Caco-2 (cell line): ENCODE measurements at regions not wholly inside any gene's neighbourhood (a gene's known extent, or its start where the extent isn't known, plus 50 kb on each side); places are given as distances from the start of the nearest gene placed in this dataset.

Source experiments
- BruUV-seq: library from RNA; stranded (reverse); fragments of 400-500 nt; replicated peaks from 2 replicates; lab custom pipeline; 2021; lab: Mats Ljungman, UMichigan
- CTCF ChIA-PET: fragments of 300-600 bp; sonication (Branson Sonifier 250); formaldehyde crosslinking; loops from one replicate; lab custom pipeline; 2022; ENCODE audit warnings: antibody characterized with exemption; lab: Charles Lee
- POLR2A ChIA-PET: fragments of 300-600 bp; sonication (Branson Sonifier 250); formaldehyde crosslinking; loops from one replicate; lab custom pipeline; 2022; ENCODE audit warnings: antibody characterized with exemption; lab: Charles Lee
- DNase-seq, 2 experiments: peaks; one replicate each; pipeline versions ENCODE4 v3.0.0 to v3.0.0-alpha.2; 2020 to 2022
- H3K27me3 ChIP-seq: replicated peaks from 2 replicates; pipeline ENCODE4 v1.6.0; 2011; ENCODE audit warnings: low read length; ENCODE audit not compliant: control insufficient read depth, insufficient read depth
- H3K36me3 ChIP-seq: 2 replicates; pipeline ENCODE4 v1.5.1; 2011; ENCODE audit warnings: low read length; ENCODE audit not compliant: control insufficient read depth, insufficient read depth
- H3K4me1 ChIP-seq: fragments of 250-450 bp; sonication (Bioruptor Pico); 2 replicates; pipeline ENCODE4 v1.5.1; 2020; ENCODE audit warnings: mild to moderate bottlenecking
- H3K4me3 ChIP-seq: 2 replicates; pipeline ENCODE4 v1.5.1; 2011; ENCODE audit warnings: low read depth, mild to moderate bottlenecking, control low read depth, low read length
- H3K9me3 ChIP-seq: fragments of 250-450 bp; sonication (Bioruptor Pico); 2 replicates; pipeline ENCODE4 v1.5.1; 2020; ENCODE audit warnings: mild to moderate bottlenecking, moderate library complexity
- H3K27ac Mint-ChIP-seq: one replicate; pipeline ENCODE4 v1.8.0; 2022; ENCODE audit warnings: mixed read lengths; ENCODE audit not compliant: unreplicated experiment
- H3K27me3 Mint-ChIP-seq: one replicate; pipeline ENCODE4 v1.8.0; 2022; ENCODE audit warnings: mixed read lengths; ENCODE audit not compliant: insufficient read depth, unreplicated experiment
- H3K36me3 Mint-ChIP-seq: one replicate; pipeline ENCODE4 v1.8.0; 2022; ENCODE audit warnings: mild to moderate bottlenecking, mixed read lengths; ENCODE audit not compliant: insufficient read depth, unreplicated experiment
- H3K4me1 Mint-ChIP-seq: one replicate; pipeline ENCODE4 v1.8.0; 2022; ENCODE audit warnings: low read depth, mixed read lengths; ENCODE audit not compliant: unreplicated experiment
- H3K4me3 Mint-ChIP-seq: one replicate; pipeline ENCODE4 v1.8.0; 2022; ENCODE audit warnings: mild to moderate bottlenecking, moderate library complexity, mixed read lengths; ENCODE audit not compliant: unreplicated experiment
- H3K9me3 Mint-ChIP-seq: one replicate; pipeline ENCODE4 v1.8.0; 2022; ENCODE audit warnings: mixed read lengths; ENCODE audit not compliant: unreplicated experiment
- CTCF ChIP-seq, 2 experiments: fragments of 200-600 bp in 1 of 2; IDR thresholded peaks; 1 replicate in 1 of 2; 2 replicates in 1 of 2; pipeline versions ENCODE4 v1.5.1 to v1.8.0; 2011 to 2022; ENCODE audit warnings: antibody characterized with exemption in 1 of 2, control low read depth in 1 of 2, inconsistent platforms in 1 of 2, low read depth in 1 of 2, low read length in 1 of 2, mild to moderate bottlenecking in 1 of 2, moderate library complexity in 1 of 2; ENCODE audit not compliant: insufficient read depth in 1 of 2, severe bottlenecking in 1 of 2, unreplicated experiment in 1 of 2
- intact Hi-C: fragments of 100-400 bp; cut with micrococcal nuclease; formaldehyde crosslinking; loops from one replicate; pipeline ENCODE4 v1.10.0; 2022; ENCODE audit not compliant: unreplicated experiment

- Mint-ChIP-seq H3K27me3 (peaks cover 8% of the 10 kb centered on the region), H3K27ac (no peak overlapping the region), H3K36me3 (no peaks in the 10 kb centered on the region), H3K9me3 (no peaks in the 10 kb centered on the region), H3K4me3 (no peak overlapping the region), H3K4me1 (no peaks in the 10 kb centered on the region)
- no peak for DNase-seq
- ChIA-PET POLR2A (no interaction called here), CTCF (no interaction called here)
- H3K4me3 ChIP-seq = no peak overlapping the region
- no peak for TF ChIP-seq CTCF (IDR thresholded peaks at IDR 0.05; ENCODE audit: insufficient read depth in 1 of 2, low read depth in 1 of 2, low read length in 1 of 2, severe bottlenecking in 1 of 2, unreplicated experiment in 1 of 2)
- H3K9me3 ChIP-seq = no peaks in the 10 kb centered on the region
- no TSS peak for BruUV-seq
- no peaks in the 10 kb centered on the region for H3K4me1 ChIP-seq
- intact Hi-C loops = no loop called here
- no peaks in the 10 kb centered on the region for H3K27me3 ChIP-seq
- no peaks in the 10 kb centered on the region for H3K36me3 ChIP-seq
Measured at GRCh38 chr1:78286686-78287085, 204.1 kb upstream of the PTGFR start.

GRCh38 chr1:78289603-78290002 lies 201.2 kb upstream of the PTGFR start:
- ChIA-PET CTCF (interaction anchor here (0.7 kb wide), 2 partner anchors 69 to 1409 kb away, joined by 3 to 5 read pairs; no protein-coding TSS in a partner anchor), POLR2A (no interaction called here)
- Histone ChIP-seq H3K4me3 (no peak overlapping the region), H3K9me3 (no peaks in the 10 kb centered on the region), H3K36me3 (no peaks in the 10 kb centered on the region), H3K27me3 (no peaks in the 10 kb centered on the region), H3K4me1 (no peaks in the 10 kb centered on the region)
- intact Hi-C loops = no loop called here
- DNase-seq = no peak
- BruUV-seq = no TSS peak
- H3K4me3 Mint-ChIP-seq = no peak overlapping the region
- no peak for TF ChIP-seq CTCF (IDR thresholded peaks at IDR 0.05; ENCODE audit: insufficient read depth in 1 of 2, low read depth in 1 of 2, low read length in 1 of 2, severe bottlenecking in 1 of 2, unreplicated experiment in 1 of 2)
- peaks cover 10% of the 10 kb centered on the region for H3K27me3 Mint-ChIP-seq
- no peaks in the 10 kb centered on the region for H3K36me3 Mint-ChIP-seq
- no peak overlapping the region for H3K27ac Mint-ChIP-seq
- H3K4me1 Mint-ChIP-seq = no peaks in the 10 kb centered on the region
- H3K9me3 Mint-ChIP-seq = no peaks in the 10 kb centered on the region

GRCh38 chr1:78291418-78291817 lies 199.4 kb upstream of the PTGFR start:
- BruUV-seq = no TSS peak
- intact Hi-C loops = no loop called here
- POLR2A ChIA-PET = no interaction called here

More at GRCh38 chr1:78291418-78291817, 199.4 kb upstream of the PTGFR start:
- Histone ChIP-seq H3K27me3 (no peaks in the 10 kb centered on the region), H3K4me1 (no peaks in the 10 kb centered on the region), H3K36me3 (no peaks in the 10 kb centered on the region), H3K4me3 (no peak overlapping the region), H3K9me3 (no peaks in the 10 kb centered on the region)
- H3K36me3 Mint-ChIP-seq = no peaks in the 10 kb centered on the region
- H3K27ac Mint-ChIP-seq = no peak overlapping the region
- H3K4me1 Mint-ChIP-seq = no peaks in the 10 kb centered on the region
- DNase-seq = no peak
- H3K27me3 Mint-ChIP-seq = peaks cover 10% of the 10 kb centered on the region
- H3K4me3 Mint-ChIP-seq = no peak overlapping the region
- H3K9me3 Mint-ChIP-seq = no peaks in the 10 kb centered on the region
- TF ChIP-seq CTCF (IDR thresholded peaks at IDR 0.05; ENCODE audit: insufficient read depth in 1 of 2, low read depth in 1 of 2, low read length in 1 of 2, severe bottlenecking in 1 of 2, unreplicated experiment in 1 of 2) = no peak
- CTCF ChIA-PET = no interaction called here
